GM12865 (cell line): ENCODE measurements at regions not wholly inside any gene's neighbourhood (a gene's known extent, or its start where the extent isn't known, plus 50 kb on each side); places are given as distances from the start of the nearest gene placed in this dataset.

Experiments
- DNase-seq: peaks from one replicate; pipeline ENCODE4 v3.0.0; 2010; ENCODE audit warnings: low read depth
- H3K4me3 ChIP-seq: 2 replicates; pipeline ENCODE4 v1.5.1; 2011; ENCODE audit warnings: mild to moderate bottlenecking, low read depth, low read length, control low read depth
- CTCF ChIP-seq: IDR thresholded peaks from 2 replicates; pipeline ENCODE4 v1.5.1; 2011; ENCODE audit warnings: low read length, control low read depth, low read depth, inconsistent platforms; ENCODE audit not compliant: insufficient read depth; ENCODE audit errors: missing control alignments

- no peak overlapping the region for H3K4me3 ChIP-seq
- TF ChIP-seq CTCF, result no peak
- no peak for DNase-seq
These were observed 426.4 kb downstream of the PDGFC start for GRCh38 chr4:156545003-156545785.

GRCh38 chr4:156539376-156539775, 432.2 kb downstream of the PDGFC start:
- no peak overlapping the region for H3K4me3 ChIP-seq
- no peak for TF ChIP-seq CTCF
- no peak for DNase-seq

GRCh38 chr4:156538651-156539257, 432.8 kb downstream of the PDGFC start:
- H3K4me3 ChIP-seq, result no peak overlapping the region
- TF ChIP-seq CTCF, result no peak
- DNase-seq, result no peak

- TF ChIP-seq CTCF, result no peak
- no peak overlapping the region for H3K4me3 ChIP-seq
- DNase-seq, result no peak
These were observed 433.4 kb downstream of the PDGFC start for GRCh38 chr4:156538210-156538609.

GRCh38 chr4:156537286-156537685, 434.3 kb downstream of the PDGFC start:
- TF ChIP-seq CTCF, result no peak
- DNase-seq, result no peak

GRCh38 chr4:156536661-156537060, 434.9 kb downstream of the PDGFC start:
- DNase-seq, result no peak
- no peak for TF ChIP-seq CTCF
- no peak overlapping the region for H3K4me3 ChIP-seq

More at GRCh38 chr4:156537286-156537685, 434.3 kb downstream of the PDGFC start:
- H3K4me3 ChIP-seq, result no peak overlapping the region

- H3K4me3 ChIP-seq, result no peak overlapping the region
- TF ChIP-seq CTCF, result no peak
- no peak for DNase-seq
These were observed 437.4 kb downstream of the PDGFC start for GRCh38 chr4:156534205-156534604.
